ENCODE measurements at regions not wholly inside any gene's neighbourhood (a gene's known extent, or its start where the extent isn't known, plus 50 kb on each side); places are given as distances from the start of the nearest gene placed in this dataset.

- TF ChIP-seq CTCF (IDR thresholded peaks at IDR 0.05 in 2 of 3, conservative IDR thresholded peaks at IDR 0.05 in 1 of 3; ENCODE audit: borderline replicate concordance in 1 of 3, insufficient read depth in 1 of 3, low read depth in 2 of 3, low read length in 2 of 3) (no peak), SRF (IDR thresholded peaks at IDR 0.05; ENCODE audit: low read depth) (peak; percentile 97)
Observed at GRCh38 chr6:78598966-78599365, 268.4 kb upstream of the IRAK1BP1 start (continued).

- peaks cover 13 to 36% of the 10 kb centered on the region in 2 experiments for H3K4me1 ChIP-seq (ENCODE audit: control insufficient read depth in 1 of 2, insufficient read depth in 2 of 2, low read length in 2 of 2)
- no peaks in the 10 kb centered on the region for H3K9me2 ChIP-seq (ENCODE audit: insufficient read depth)
- DNase-seq (ENCODE audit: low read depth, low spot score): no peak
- no peaks in the 10 kb centered on the region for H3K36me3 ChIP-seq (ENCODE audit: control insufficient read depth in 1 of 2, insufficient read depth in 2 of 2, low read length in 2 of 2)
- intact Hi-C loops (cut with micrococcal nuclease): no loop called here
- TF ChIP-seq POLR2AphosphoS5 (IDR thresholded peaks at IDR 0.05; ENCODE audit: low read depth, low read length) (no peak), SP1 (IDR thresholded peaks at IDR 0.05; ENCODE audit: low read depth) (no peak), ELF1 (IDR thresholded peaks at IDR 0.05; ENCODE audit: borderline replicate concordance, low read depth) (no peak), CEBPB (IDR thresholded peaks at IDR 0.05; ENCODE audit: low read depth) (no peak), RAD21 (IDR thresholded peaks at IDR 0.05; ENCODE audit: low read depth) (no peak), ZNF274 (IDR thresholded peaks at IDR 0.05; ENCODE audit: low read depth, low read length) (no peak), JUND (IDR thresholded peaks at IDR 0.05) (no peak), FOSL1 (IDR thresholded peaks at IDR 0.05; ENCODE audit: low read depth) (no peak), POLR2A (IDR thresholded peaks at IDR 0.05; ENCODE audit: borderline replicate concordance, extremely low read depth, insufficient read depth, insufficient read length) (no peak), CBX3 (IDR thresholded peaks at IDR 0.05; ENCODE audit: low read depth) (no peak), CTCF (IDR thresholded peaks at IDR 0.05 in 2 of 3, conservative IDR thresholded peaks at IDR 0.05 in 1 of 3; ENCODE audit: borderline replicate concordance in 1 of 3, insufficient read depth in 1 of 3, low read depth in 2 of 3, low read length in 2 of 3) (no peak)
- H3K27ac ChIP-seq (ENCODE audit: low read depth, low read length): peak overlapping the region; percentile 75; the same call in 1 of the 2 replicates
- ChIA-PET CTCF (no interaction called here), POLR2A (interaction anchor here (0.7 kb wide), 1 partner anchor 242 kb away, joined by 3 read pairs; no protein-coding TSS in a partner anchor), RAD21 (ENCODE audit: low non-redundant PET in 1 of 2, low total read pairs in 2 of 2, uncharacterized antibody in 2 of 2, unreplicated experiment in 2 of 2) (no interaction called here)
- peak; percentile 15 for ATAC-seq
- no peak overlapping the region for H3K9ac ChIP-seq (ENCODE audit: low read length)
- H3K9me3 ChIP-seq (ENCODE audit: control insufficient read depth in 1 of 2, insufficient read depth in 1 of 2, low read depth in 1 of 2, low read length in 2 of 2): no peaks in the 10 kb centered on the region
- H3K27me3 ChIP-seq (ENCODE audit: insufficient read depth, low read length): no peaks in the 10 kb centered on the region
- H3K4me2 ChIP-seq (ENCODE audit: low read length): peak overlapping the region; percentile 71
- H4K20me1 ChIP-seq (ENCODE audit: insufficient read depth): no peaks in the 10 kb centered on the region
- H3K4me3 ChIP-seq (replicated peaks in 1 of 2; ENCODE audit: low read depth in 1 of 2, low read length in 2 of 2): peak overlapping the region in 1 of 2 experiments; percentile 28; a peak in 1 of 4 replicates
- no peaks in the 10 kb centered on the region for H3K79me2 ChIP-seq (ENCODE audit: insufficient read depth, low read length)
- peak overlapping the region; percentile 76 for H2AFZ ChIP-seq (ENCODE audit: low read depth, low read length, poor library complexity, severe bottlenecking)
- BruUV-seq (replicated peaks): no TSS peak
Observed at GRCh38 chr6:78599526-78599925, 267.8 kb upstream of the IRAK1BP1 start.
